Stimulated activated CD8-positive, alpha-beta memory T cell treated with anti-CD3 and anti-CD28 coated beads, Interleukin-15, amount 100 ng/mL, for 4 hours (primary cell): ENCODE measurements at regions not wholly inside any gene's neighbourhood (a gene's known extent, or its start where the extent isn't known, plus 50 kb on each side); places are given as distances from the start of the nearest gene placed in this dataset.
A peak's percentile ranks its signal among the peaks of the same experiment; 100 is the strongest.
"Not testable (repeated sequence)": the region's sequence is repeated elsewhere in the genome, so short reads cannot be mapped to it uniquely, and the experiment has no call there.

Experiments
- DNase-seq, 2 donors: peaks; one replicate each; pipeline ENCODE4 v3.0.0-alpha.2; 2020; ENCODE audit warnings: low read depth in 2 of 2

DNA sequence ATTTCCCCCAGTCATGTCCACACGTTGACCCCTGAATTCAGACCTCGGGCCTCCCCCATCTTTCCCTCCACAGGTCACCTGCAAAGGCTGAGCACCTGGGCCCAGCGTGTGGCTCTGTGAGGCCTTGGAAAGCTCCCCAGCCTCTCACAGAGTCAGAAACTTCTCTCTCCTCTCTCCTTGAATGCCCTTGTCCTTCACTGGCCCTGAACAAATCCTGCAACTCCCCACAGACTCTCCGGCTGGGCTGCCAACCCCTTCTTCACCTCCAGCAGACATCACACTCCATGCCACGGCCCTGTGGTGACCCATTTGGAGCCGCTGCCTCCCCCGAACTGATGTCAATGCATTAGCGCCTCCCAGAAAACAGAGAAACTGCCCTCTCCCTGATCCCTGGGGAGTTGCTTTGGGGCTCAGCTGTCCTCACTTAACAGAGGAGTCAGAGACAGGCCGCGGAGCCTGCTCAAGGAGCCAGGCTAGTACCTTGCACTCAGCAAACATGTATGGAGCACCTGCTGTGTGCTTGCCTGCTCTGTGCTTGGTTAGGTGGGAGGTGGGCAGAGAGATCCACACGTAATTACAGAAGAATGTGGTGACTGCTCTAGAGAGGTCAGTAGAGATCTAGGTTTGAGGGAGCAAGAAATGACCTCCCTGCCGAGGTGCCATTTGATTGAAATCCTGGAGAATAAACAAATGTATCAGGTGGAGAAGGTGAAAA is 99.2 kb upstream of the PWP1 start:
- no peak for DNase-seq

- no peak for DNase-seq
These were observed 95.2 kb upstream of the PWP1 start for GRCh38 chr12:107590413-107590812.

DNA sequence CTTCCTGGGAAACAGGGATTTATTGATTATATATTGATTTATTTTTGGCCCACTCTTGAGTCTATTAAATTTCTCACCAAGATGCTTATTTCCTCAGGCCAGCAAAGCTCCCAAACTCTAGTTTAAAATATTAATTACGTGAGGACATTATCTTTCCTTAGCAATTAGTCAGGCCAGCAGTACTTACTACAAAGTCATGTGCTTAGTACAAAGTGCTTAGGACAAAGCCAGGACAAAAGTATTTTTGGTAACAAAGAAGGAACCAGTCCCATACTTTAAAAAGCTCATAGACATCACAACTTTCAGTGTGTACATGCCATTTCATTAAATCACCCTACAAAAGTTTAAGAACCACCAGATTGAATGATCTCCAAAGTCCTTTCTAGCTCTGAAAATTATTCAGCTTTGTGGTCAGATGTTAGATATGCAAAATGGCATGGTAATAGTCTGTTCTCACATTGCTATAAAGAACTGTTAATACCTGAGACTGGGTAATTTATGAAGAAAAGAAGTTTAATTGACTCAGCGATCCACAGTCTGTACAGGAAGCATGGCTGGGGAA is 94.7 kb upstream of the PWP1 start:
- DNase-seq: no peak

DNA sequence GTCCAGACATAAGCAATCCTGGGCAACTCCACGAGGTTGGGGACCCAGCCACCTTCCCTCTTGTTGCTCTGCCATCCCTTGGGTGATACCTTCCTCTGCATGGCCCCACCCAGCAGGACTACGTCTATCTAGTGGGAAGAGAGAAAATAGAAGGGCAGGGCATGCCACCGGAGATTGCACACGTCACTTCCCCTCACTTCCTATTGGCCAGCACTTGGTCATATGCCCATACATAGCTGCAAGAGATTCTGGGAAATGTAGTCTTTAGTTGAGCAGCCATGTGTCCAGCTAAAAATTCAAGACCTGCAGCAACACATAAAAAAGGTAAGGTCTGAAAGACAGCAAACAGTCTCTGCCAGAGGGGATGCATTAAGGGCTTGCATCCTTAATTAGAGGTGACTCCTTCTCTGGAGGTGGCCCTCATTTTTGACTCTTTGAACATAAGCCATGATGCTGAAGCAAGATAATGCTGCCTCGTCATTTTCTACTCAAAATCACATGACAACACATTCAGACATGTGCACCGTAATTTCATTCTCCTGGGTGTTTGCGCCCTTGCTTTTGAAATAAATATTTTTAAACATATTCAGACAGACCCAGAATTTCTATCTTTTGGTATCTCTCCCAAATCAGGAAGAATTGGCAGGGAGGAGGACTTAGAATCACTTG is 91.8 kb upstream of the PWP1 start:
- no peak for DNase-seq

DNA sequence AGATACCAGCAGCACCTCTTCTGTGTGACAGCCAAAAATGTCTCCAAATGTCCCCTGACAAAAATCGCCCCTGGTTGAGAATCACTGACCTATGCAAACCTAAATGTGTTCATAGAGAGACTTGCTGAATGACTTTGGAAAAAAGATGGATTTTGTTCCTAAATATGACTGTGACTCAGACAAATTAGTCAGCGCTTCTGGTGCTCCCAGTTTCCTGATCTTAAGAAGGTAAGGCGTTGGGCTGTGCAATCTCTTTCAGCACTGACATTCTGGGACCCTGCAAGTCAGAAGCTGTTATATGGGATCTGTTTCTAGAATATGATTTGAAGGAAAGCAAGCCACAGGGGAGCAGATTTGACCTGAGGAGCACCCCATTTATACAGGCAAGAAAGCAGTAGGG is 90.6 kb upstream of the PWP1 start:
- DNase-seq: no peak

DNA sequence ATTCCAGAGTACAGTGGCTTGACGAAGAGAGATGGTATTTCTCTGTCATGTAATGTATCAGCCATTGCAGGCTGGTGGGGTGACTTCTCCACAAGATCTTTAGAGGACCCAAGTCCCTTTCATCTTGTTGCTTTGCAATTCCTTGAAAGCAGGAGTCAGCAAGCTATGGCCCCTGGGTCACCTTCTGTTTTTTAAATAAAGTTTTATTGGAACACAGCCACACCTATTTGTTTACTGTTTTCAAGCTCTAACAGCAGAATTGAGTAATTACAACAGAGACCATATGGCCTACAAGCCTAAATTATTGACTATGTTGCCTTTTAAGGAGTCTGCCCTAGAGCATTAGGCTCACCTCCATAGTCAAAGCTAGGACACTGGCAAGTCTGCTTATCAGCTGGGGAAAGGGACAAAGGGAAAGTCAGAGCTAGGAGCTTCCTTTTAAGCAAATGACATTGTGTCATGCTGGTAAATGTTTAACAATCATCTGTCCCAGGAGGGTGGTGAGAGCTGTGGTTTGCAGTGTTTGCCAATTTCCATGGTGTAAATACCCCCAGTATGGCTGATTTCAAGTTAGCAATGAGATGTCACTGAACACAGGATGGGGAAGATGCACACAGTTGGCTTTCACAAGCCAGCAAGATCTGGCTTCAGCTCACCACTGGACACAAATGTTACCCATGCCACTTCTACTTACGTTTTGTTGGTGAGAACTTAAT is 87.7 kb upstream of the PWP1 start:
- DNase-seq: no peak

GRCh38 chr12:107598906-107599305 is 86.7 kb upstream of the PWP1 start:
- no peak for DNase-seq

- no peak for DNase-seq
These were observed 84.9 kb upstream of the PWP1 start for GRCh38 chr12:107600581-107601144.

DNA sequence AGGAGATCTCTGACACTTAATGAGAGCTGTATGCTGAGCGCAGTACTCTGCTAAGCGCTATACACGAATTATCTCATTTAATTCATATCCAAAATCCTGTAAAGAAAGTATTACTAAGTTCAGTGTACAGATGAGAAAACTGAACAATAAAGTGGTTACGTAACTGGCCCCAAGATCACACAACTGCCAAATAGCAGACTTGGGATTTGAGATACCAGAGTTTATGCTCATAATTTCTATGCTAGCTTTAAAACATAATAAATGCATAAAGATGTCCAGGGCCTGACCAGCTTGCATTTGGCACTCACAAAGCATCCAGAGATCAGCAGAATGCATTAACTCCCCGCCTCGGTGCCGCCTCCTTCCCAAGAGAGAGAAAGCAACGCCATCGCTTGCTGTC is 83.2 kb upstream of the PWP1 start:
- DNase-seq: no peak

- DNase-seq: no peak
These were observed 80.3 kb upstream of the PWP1 start for GRCh38 chr12:107605293-107605692.

GRCh38 chr12:107607464-107608392 is 77.9 kb upstream of the PWP1 start:
- peak; percentile 49 to 50 for DNase-seq

- DNase-seq: not testable (repeated sequence)
These were observed 76.8 kb upstream of the PWP1 start for GRCh38 chr12:107608779-107609178.

DNA sequence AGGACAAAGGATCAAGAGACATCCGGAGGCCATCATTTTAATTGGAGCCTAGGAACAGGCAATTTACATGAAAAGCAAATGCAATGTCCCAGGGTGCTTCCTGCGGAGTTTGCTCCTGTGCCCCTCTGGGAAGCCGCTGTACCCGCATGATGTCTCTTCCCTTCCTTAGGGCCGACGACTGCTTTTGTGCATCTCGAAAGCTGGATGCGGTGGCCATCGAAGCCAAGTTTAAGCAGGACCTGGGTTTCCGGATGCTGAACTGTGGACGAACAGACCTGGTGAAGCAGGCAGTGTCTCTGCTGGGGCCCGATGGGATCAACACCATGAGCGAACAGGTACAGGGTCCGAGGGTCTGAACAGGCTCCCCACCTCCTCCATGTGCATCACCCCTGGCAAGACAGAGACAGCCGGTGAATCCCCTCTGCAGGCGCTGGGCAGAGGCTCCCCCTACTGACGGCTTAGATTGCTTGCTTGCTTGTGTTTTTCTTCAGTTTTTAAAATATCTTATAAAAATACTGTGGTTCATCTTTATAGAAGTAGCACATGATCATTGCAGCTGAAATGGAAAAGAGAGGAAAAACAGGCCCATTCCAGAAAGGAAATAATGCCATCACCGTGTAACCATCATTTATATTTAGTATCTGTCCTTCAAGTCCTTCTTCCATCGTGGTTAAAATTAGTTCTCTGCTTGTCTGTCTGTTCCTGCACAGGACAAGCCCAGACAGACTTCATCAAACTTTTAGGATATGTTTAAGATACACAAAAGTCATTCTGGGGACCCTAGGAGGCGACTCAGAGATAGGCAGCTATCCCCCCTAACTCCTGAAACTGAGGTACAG is 75.4 kb upstream of the PWP1 start:
- DNase-seq: no peak

- no peak for DNase-seq
These were observed 73.1 kb upstream of the PWP1 start for GRCh38 chr12:107612508-107612907.

DNA sequence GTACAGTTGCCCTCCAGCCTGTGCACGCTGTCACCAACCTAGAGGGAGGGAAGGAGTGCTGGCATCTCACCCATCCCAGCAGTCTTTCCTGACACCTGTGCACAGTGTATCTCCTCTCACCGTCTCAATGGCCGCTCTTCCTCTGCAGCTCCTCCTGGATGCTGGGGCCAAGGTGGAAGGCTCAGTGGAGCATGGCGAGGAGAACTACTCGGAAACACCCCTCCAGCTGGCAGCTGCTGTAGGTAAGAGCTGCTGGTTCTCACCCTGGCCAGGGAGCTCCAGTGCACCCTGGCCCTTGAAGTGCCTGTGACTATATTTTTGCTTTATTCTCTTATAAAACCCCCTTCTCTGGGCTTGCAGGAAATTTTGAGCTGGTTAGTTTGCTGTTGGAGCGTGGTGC is 68.7 kb upstream of the PWP1 start:
- DNase-seq: no peak

DNA sequence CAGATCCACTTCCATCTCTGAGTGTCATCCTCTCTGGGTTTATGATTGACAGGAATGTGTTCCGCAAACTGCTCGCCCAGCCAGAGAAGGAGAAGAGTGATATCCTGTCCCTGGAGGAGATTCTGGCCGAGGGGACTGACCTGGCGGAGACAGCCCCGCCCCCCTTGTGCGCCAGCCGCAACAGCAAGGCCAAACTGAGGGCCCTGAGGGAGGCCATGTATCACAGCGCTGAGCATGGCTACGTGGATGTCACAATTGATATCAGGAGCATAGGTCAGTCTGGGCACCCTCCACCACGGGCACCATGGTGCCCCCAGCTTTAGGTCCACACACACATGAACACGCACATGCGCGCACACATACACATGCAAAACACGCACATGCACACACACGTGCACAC is 67.5 kb upstream of the PWP1 start:
- no peak for DNase-seq

DNA sequence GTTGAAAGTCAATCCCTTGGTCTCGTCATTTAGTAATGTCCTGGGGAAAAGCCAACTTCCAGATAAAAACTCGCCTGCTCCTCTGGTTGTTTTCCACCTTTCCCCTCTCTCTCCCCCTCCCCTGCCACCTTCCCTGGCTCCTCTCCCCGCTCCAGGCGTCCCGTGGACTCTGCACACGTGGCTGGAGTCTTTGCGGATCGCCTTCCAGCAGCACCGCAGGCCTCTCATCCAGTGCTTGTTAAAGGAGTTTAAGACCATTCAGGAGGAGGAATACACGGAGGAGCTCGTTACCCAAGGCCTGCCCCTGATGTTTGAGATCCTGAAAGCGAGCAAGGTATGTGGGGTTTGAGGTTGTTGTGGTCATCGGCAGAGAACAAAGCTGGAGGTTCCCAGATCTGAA is 65.8 kb upstream of the PWP1 start:
- DNase-seq: no peak

DNA sequence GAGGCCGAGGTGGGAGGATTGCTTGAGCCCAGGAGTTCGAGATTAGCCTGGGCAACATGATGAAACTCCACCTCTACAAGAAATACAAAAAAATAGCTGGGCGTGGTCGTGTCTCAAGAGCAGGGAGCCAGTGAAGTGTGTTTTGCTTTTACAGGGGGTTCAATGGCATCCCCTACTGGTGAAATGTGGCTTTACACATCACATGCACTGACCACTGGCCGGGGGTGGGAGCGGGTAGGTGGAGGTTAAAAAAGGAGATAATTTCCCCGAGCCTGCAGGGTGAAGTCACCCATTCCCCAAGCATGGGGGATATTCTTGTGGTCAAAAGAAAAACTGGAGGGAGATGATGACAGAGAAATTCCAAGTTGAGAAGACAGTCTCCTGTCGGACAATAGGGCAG is 63.6 kb upstream of the PWP1 start:
- DNase-seq: no peak

DNA sequence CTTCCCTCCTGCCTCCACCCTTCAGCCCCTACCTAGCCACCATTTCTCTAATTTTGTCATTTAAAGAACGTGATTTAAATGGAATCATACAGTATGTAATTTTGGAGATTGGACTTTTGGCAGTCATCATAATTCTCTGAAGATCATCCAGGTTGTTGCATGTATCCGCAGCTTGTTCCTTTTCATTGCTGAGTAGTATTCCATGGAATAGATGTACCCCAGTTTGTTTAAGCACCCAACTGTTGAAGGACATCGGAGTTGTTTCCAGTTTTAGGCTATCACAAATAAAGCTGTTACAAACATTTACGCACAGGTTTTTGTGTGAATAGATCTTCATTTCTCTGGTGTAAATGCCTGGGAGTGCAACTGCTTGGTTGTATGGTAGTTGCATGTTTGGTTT is 61.1 kb upstream of the PWP1 start:
- no peak for DNase-seq

- DNase-seq: no peak
These were observed 53.9 kb upstream of the PWP1 start for GRCh38 chr12:107631715-107632114.
